Nephron progenitor cell (in vitro differentiated cells): ENCODE measurements at regions not wholly inside any gene's neighbourhood (a gene's known extent, or its start where the extent isn't known, plus 50 kb on each side); places are given as distances from the start of the nearest gene placed in this dataset.
"Not testable (repeated sequence)": the region's sequence is repeated elsewhere in the genome, so short reads cannot be mapped to it uniquely, and the experiment has no call there.

Source experiments
- DNase-seq: peaks from one replicate; pipeline ENCODE4 v3.0.0; 2021
- H3K27ac Mint-ChIP-seq: 2 replicates; pipeline ENCODE4 v1.8.0; 2021; ENCODE audit warnings: mild to moderate bottlenecking, moderate library complexity, mixed read lengths
- H3K27me3 Mint-ChIP-seq: 2 replicates; pipeline ENCODE4 v1.8.0; 2021; ENCODE audit warnings: mild to moderate bottlenecking, low read depth, mixed read lengths; ENCODE audit not compliant: poor library complexity
- H3K36me3 Mint-ChIP-seq: 2 replicates; pipeline ENCODE4 v1.8.0; 2021; ENCODE audit warnings: low read depth, mixed read lengths
- H3K4me1 Mint-ChIP-seq: 2 replicates; pipeline ENCODE4 v1.8.0; 2021; ENCODE audit warnings: mixed read lengths
- H3K4me3 Mint-ChIP-seq: 2 replicates; pipeline ENCODE4 v1.8.0; 2021; ENCODE audit warnings: mild to moderate bottlenecking, moderate library complexity, mixed read lengths
- H3K9me3 Mint-ChIP-seq: 2 replicates; pipeline ENCODE4 v1.8.0; 2021; ENCODE audit warnings: mild to moderate bottlenecking, moderate library complexity, mixed read lengths
- TF ChIP-seq, protein P1 (sequence below): fragments of 200-600 bp; sonication (generic); IDR thresholded peaks from 2 replicates; pipeline ENCODE4 v1.5.0; 2021; ENCODE audit warnings: antibody characterized with exemption

- TF ChIP-seq, protein P1, sequence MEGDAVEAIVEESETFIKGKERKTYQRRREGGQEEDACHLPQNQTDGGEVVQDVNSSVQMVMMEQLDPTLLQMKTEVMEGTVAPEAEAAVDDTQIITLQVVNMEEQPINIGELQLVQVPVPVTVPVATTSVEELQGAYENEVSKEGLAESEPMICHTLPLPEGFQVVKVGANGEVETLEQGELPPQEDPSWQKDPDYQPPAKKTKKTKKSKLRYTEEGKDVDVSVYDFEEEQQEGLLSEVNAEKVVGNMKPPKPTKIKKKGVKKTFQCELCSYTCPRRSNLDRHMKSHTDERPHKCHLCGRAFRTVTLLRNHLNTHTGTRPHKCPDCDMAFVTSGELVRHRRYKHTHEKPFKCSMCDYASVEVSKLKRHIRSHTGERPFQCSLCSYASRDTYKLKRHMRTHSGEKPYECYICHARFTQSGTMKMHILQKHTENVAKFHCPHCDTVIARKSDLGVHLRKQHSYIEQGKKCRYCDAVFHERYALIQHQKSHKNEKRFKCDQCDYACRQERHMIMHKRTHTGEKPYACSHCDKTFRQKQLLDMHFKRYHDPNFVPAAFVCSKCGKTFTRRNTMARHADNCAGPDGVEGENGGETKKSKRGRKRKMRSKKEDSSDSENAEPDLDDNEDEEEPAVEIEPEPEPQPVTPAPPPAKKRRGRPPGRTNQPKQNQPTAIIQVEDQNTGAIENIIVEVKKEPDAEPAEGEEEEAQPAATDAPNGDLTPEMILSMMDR: no peak
- no peak overlapping the region for H3K4me3 Mint-ChIP-seq
- no peaks in the 10 kb centered on the region for H3K4me1 Mint-ChIP-seq
- DNase-seq: no peak
- peaks cover 28% of the 10 kb centered on the region for H3K9me3 Mint-ChIP-seq
- peaks cover 7% of the 10 kb centered on the region for H3K27me3 Mint-ChIP-seq
- peaks cover 18% of the 10 kb centered on the region for H3K36me3 Mint-ChIP-seq
- no peak overlapping the region for H3K27ac Mint-ChIP-seq
These were observed 72.3 kb upstream of the RNF32 start for GRCh38 chr7:156568258-156568657.

GRCh38 chr7:156566812-156567549, 73.6 kb upstream of the RNF32 start:
- no peak for DNase-seq
- Mint-ChIP-seq H3K27me3 (peaks cover 2% of the 10 kb centered on the region), H3K36me3 (peaks cover 18% of the 10 kb centered on the region), H3K4me1 (no peaks in the 10 kb centered on the region), H3K4me3 (no peak overlapping the region), H3K27ac (no peak overlapping the region), H3K9me3 (peaks cover 33% of the 10 kb centered on the region)
- TF ChIP-seq, protein P1: no peak

DNA sequence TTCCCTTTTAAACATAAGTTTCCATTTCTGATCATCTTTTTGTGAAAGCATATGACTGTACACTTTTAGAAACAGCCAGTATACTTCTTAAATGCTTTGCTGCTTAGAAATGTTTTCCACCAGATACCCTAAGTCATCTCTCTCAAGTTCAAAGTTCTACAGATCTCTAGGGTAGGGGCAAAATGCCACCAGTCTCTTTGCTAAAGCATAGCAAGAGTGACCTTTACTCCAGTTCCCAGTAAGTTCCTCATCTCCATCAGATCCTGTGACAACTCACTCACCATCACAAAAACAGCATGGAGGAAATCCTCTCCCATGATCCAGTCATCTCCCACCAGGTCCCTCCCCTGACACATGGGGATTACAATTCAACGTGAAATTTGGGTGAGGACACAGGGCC, 75.6 kb upstream of the RNF32 start:
- not testable (repeated sequence) for DNase-seq, H3K27ac Mint-ChIP-seq, H3K4me3 Mint-ChIP-seq, H3K27me3 Mint-ChIP-seq
- H3K9me3 Mint-ChIP-seq: peaks cover 33% of the 10 kb centered on the region
- peaks cover 18% of the 10 kb centered on the region for H3K36me3 Mint-ChIP-seq
- H3K4me1 Mint-ChIP-seq: peaks cover 14% of the 10 kb centered on the region

- Mint-ChIP-seq H3K4me3 (no peak overlapping the region), H3K27me3 (peaks cover 2% of the 10 kb centered on the region), H3K27ac (peak overlapping the region; percentile 94), H3K4me1 (peaks cover 14% of the 10 kb centered on the region), H3K36me3 (peaks cover 17% of the 10 kb centered on the region), H3K9me3 (peaks cover 27% of the 10 kb centered on the region)
- TF ChIP-seq, protein P1: no peak
- no peak for DNase-seq
These were observed 79.9 kb upstream of the RNF32 start for GRCh38 chr7:156560696-156561095.

DNA sequence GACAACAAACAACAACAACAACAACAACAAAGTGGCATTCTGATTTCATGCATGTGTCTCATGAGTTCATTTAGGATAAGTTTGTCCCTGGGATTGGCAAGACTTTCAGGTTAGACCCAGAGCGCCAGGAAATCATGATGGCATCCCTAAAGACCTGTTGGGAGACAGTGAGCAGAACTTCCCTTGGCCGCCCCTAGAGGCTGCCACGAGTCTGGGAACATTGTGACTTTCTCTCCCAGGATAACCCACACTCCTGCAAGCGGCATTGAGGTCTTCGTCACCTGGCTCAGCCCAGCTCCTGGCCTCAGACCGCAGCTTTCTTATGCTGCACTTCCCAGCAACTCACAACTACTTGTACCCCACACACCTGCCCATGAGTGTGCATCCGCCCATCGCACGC, 80.5 kb upstream of the RNF32 start:
- Mint-ChIP-seq H3K27me3 (peaks cover 2% of the 10 kb centered on the region), H3K36me3 (peaks cover 13% of the 10 kb centered on the region), H3K9me3 (peaks cover 23% of the 10 kb centered on the region), H3K27ac (no peak overlapping the region), H3K4me3 (no peak overlapping the region), H3K4me1 (peaks cover 14% of the 10 kb centered on the region)
- no peak for DNase-seq
- TF ChIP-seq, protein P1: peak; percentile 35

GRCh38 chr7:156559001-156559400, 81.6 kb upstream of the RNF32 start:
- Mint-ChIP-seq H3K4me1 (peaks cover 14% of the 10 kb centered on the region), H3K36me3 (peaks cover 6% of the 10 kb centered on the region), H3K27ac (no peak overlapping the region), H3K9me3 (peaks cover 13% of the 10 kb centered on the region), H3K4me3 (no peak overlapping the region), H3K27me3 (peaks cover 2% of the 10 kb centered on the region)
- no peak for DNase-seq
- TF ChIP-seq, protein P1: no peak
